ENCODE measurements at regions not wholly inside any gene's neighbourhood (a gene's known extent, or its start where the extent isn't known, plus 50 kb on each side); places are given as distances from the start of the nearest gene placed in this dataset.
A peak's percentile ranks its signal among the peaks of the same experiment; 100 is the strongest.
"Not testable (repeated sequence)": the region's sequence is repeated elsewhere in the genome, so short reads cannot be mapped to it uniquely, and the experiment has no call there.

- Mint-ChIP-seq H3K4me3 (no peak overlapping the region), H3K9me3 (peaks cover 0 to 9% (median 3%) of the 10 kb centered on the region in 7 donors), H3K4me1 (no peaks in the 10 kb centered on the region), H3K27ac (no peak overlapping the region), H3K27me3 (no peaks in the 10 kb centered on the region), H3K36me3 (no peaks in the 10 kb centered on the region)
- ATAC-seq (ENCODE audit: low read depth in 2 of 2): no peak
- DNase-seq: no peak
Observed at GRCh38 chr7:79531116-79531515, 77.6 kb upstream of the MAGI2 start.

- Mint-ChIP-seq H3K4me3 (no peak overlapping the region), H3K27me3 (no peaks in the 10 kb centered on the region), H3K9me3 (peaks cover 0 to 9% (median 3%) of the 10 kb centered on the region in 7 donors), H3K27ac (no peak overlapping the region), H3K36me3 (no peaks in the 10 kb centered on the region), H3K4me1 (no peaks in the 10 kb centered on the region)
- no peak for DNase-seq
- ATAC-seq (ENCODE audit: low read depth in 2 of 2): no peak
Observed at GRCh38 chr7:79529881-79530235, 76.4 kb upstream of the MAGI2 start.

GRCh38 chr7:79529214-79529880 is 75.9 kb upstream of the MAGI2 start:
- no peak for DNase-seq
- no peaks in the 10 kb centered on the region for H3K27me3 Mint-ChIP-seq
- no peak for ATAC-seq (ENCODE audit: low read depth in 2 of 2)
- H3K27ac Mint-ChIP-seq: no peak overlapping the region
- no peaks in the 10 kb centered on the region for H3K4me1 Mint-ChIP-seq
- H3K4me3 Mint-ChIP-seq: no peak overlapping the region
- peaks cover 0 to 9% (median 3%) of the 10 kb centered on the region in 7 donors for H3K9me3 Mint-ChIP-seq
- H3K36me3 Mint-ChIP-seq: no peaks in the 10 kb centered on the region

- no peaks in the 10 kb centered on the region for H3K36me3 Mint-ChIP-seq
- no peak for ATAC-seq (ENCODE audit: low read depth in 2 of 2)
- H3K27ac Mint-ChIP-seq: no peak overlapping the region
- DNase-seq: no peak
- H3K9me3 Mint-ChIP-seq: peaks cover 0 to 9% (median 3%) of the 10 kb centered on the region in 7 donors
- no peaks in the 10 kb centered on the region for H3K27me3 Mint-ChIP-seq
- H3K4me3 Mint-ChIP-seq: no peak overlapping the region
- H3K4me1 Mint-ChIP-seq: no peaks in the 10 kb centered on the region
Observed at GRCh38 chr7:79528421-79528820, 75.0 kb upstream of the MAGI2 start.

GRCh38 chr7:79524048-79524447 is 70.6 kb upstream of the MAGI2 start:
- ATAC-seq (ENCODE audit: low read depth in 2 of 2) (no peak), DNase-seq (no peak)
- H3K27me3 Mint-ChIP-seq: no peaks in the 10 kb centered on the region
- H3K27ac Mint-ChIP-seq: no peak overlapping the region
- H3K9me3 Mint-ChIP-seq: peaks cover 0 to 5% (median 0%) of the 10 kb centered on the region in 7 donors
- H3K4me1 Mint-ChIP-seq: no peaks in the 10 kb centered on the region
- no peaks in the 10 kb centered on the region for H3K36me3 Mint-ChIP-seq
- H3K4me3 Mint-ChIP-seq: no peak overlapping the region

GRCh38 chr7:79523436-79523835 is 70.0 kb upstream of the MAGI2 start:
- H3K9me3 Mint-ChIP-seq: peaks cover 0 to 5% (median 0%) of the 10 kb centered on the region in 7 donors
- H3K27ac Mint-ChIP-seq: no peak overlapping the region
- no peak overlapping the region for H3K4me3 Mint-ChIP-seq

GRCh38 chr7:79520543-79520942 is 67.1 kb upstream of the MAGI2 start:
- ATAC-seq (ENCODE audit: low read depth in 2 of 2): no peak
- no peak overlapping the region for H3K4me3 Mint-ChIP-seq
- no peak for DNase-seq
- H3K9me3 Mint-ChIP-seq: peaks cover 0 to 4% (median 0%) of the 10 kb centered on the region in 7 donors
- H3K36me3 Mint-ChIP-seq: no peaks in the 10 kb centered on the region
- no peaks in the 10 kb centered on the region for H3K27me3 Mint-ChIP-seq
- H3K4me1 Mint-ChIP-seq: no peaks in the 10 kb centered on the region
- H3K27ac Mint-ChIP-seq: no peak overlapping the region

More at GRCh38 chr7:79523436-79523835, 70.0 kb upstream of the MAGI2 start:
- no peaks in the 10 kb centered on the region for H3K4me1 Mint-ChIP-seq
- ATAC-seq (ENCODE audit: low read depth in 2 of 2) (no peak), DNase-seq (no peak)
- H3K27me3 Mint-ChIP-seq: no peaks in the 10 kb centered on the region
- H3K36me3 Mint-ChIP-seq: no peaks in the 10 kb centered on the region

GRCh38 chr7:79515358-79515757 is 61.9 kb upstream of the MAGI2 start:
- H3K36me3 Mint-ChIP-seq: no peaks in the 10 kb centered on the region
- H3K4me3 Mint-ChIP-seq: no peak overlapping the region

GRCh38 chr7:79513261-79513660 is 59.8 kb upstream of the MAGI2 start:
- Mint-ChIP-seq H3K4me1 (no peaks in the 10 kb centered on the region), H3K27me3 (no peaks in the 10 kb centered on the region), H3K4me3 (peak overlapping the region in 1 of 8 donors; percentile 69), H3K36me3 (no peaks in the 10 kb centered on the region), H3K27ac (no peak overlapping the region), H3K9me3 (peaks cover 0 to 19% (median 5%) of the 10 kb centered on the region in 7 donors)
- no peak for ATAC-seq (ENCODE audit: low read depth in 2 of 2)
- no peak for DNase-seq

More at GRCh38 chr7:79515358-79515757, 61.9 kb upstream of the MAGI2 start:
- ATAC-seq (ENCODE audit: low read depth in 2 of 2) (no peak), DNase-seq (no peak)
- Mint-ChIP-seq H3K27ac (no peak overlapping the region), H3K27me3 (no peaks in the 10 kb centered on the region), H3K9me3 (peaks cover 0 to 19% (median 5%) of the 10 kb centered on the region in 7 donors), H3K4me1 (no peaks in the 10 kb centered on the region)

GRCh38 chr7:79512261-79512660 is 58.8 kb upstream of the MAGI2 start:
- DNase-seq (no peak), ATAC-seq (ENCODE audit: low read depth in 2 of 2) (no peak)
- H3K27ac Mint-ChIP-seq: no peak overlapping the region
- H3K9me3 Mint-ChIP-seq: peaks cover 0 to 19% (median 5%) of the 10 kb centered on the region in 7 donors
- no peaks in the 10 kb centered on the region for H3K27me3 Mint-ChIP-seq
- no peak overlapping the region for H3K4me3 Mint-ChIP-seq
- H3K36me3 Mint-ChIP-seq: no peaks in the 10 kb centered on the region
- no peaks in the 10 kb centered on the region for H3K4me1 Mint-ChIP-seq

- not testable (repeated sequence) for H3K4me1 Mint-ChIP-seq; H3K27ac Mint-ChIP-seq; ATAC-seq (ENCODE audit: low read depth in 2 of 2); H3K36me3 Mint-ChIP-seq; H3K27me3 Mint-ChIP-seq; DNase-seq; H3K4me3 Mint-ChIP-seq
- peaks cover 0 to 17% (median 5%) of the 10 kb centered on the region in 7 donors for H3K9me3 Mint-ChIP-seq
Observed at GRCh38 chr7:79511056-79511455, 57.6 kb upstream of the MAGI2 start.

- no peak for DNase-seq
- ATAC-seq (ENCODE audit: low read depth in 2 of 2): no peak
- Mint-ChIP-seq H3K27ac (no peak overlapping the region), H3K9me3 (peaks cover 0 to 7% (median 3%) of the 10 kb centered on the region in 7 donors), H3K27me3 (no peaks in the 10 kb centered on the region), H3K4me3 (no peak overlapping the region), H3K36me3 (no peaks in the 10 kb centered on the region), H3K4me1 (no peaks in the 10 kb centered on the region)
Observed at GRCh38 chr7:79507131-79507530, 53.7 kb upstream of the MAGI2 start.

GRCh38 chr7:79506481-79506880 is 53.0 kb upstream of the MAGI2 start:
- peaks cover 0 to 6% (median 1%) of the 10 kb centered on the region in 7 donors for H3K9me3 Mint-ChIP-seq
- H3K27me3 Mint-ChIP-seq: no peaks in the 10 kb centered on the region
- H3K4me3 Mint-ChIP-seq: no peak overlapping the region
- H3K27ac Mint-ChIP-seq: no peak overlapping the region
- H3K36me3 Mint-ChIP-seq: no peaks in the 10 kb centered on the region
- H3K4me1 Mint-ChIP-seq: no peaks in the 10 kb centered on the region
- DNase-seq (no peak), ATAC-seq (ENCODE audit: low read depth in 2 of 2) (no peak)

- Mint-ChIP-seq H3K4me3 (peak overlapping the region in 1 of 8 donors; percentile 36), H3K4me1 (no peaks in the 10 kb centered on the region), H3K27ac (no peak overlapping the region), H3K36me3 (no peaks in the 10 kb centered on the region), H3K27me3 (no peaks in the 10 kb centered on the region), H3K9me3 (peaks cover 0 to 2% (median 0%) of the 10 kb centered on the region in 7 donors)
- ATAC-seq (ENCODE audit: low read depth in 2 of 2) (no peak), DNase-seq (no peak)
Observed at GRCh38 chr7:79504607-79505389, 51.3 kb upstream of the MAGI2 start.

Data from naive B cell (primary cell).